A549 (cell line): ENCODE measurements at regions not wholly inside any gene's neighbourhood (a gene's known extent, or its start where the extent isn't known, plus 50 kb on each side); places are given as distances from the start of the nearest gene placed in this dataset.

ENCODE experiments used
- BCL3 ChIP-seq: fragments of >200 bp; sonication (Bioruptor Twin); formaldehyde crosslinking; IDR thresholded peaks from 3 replicates; pipeline ENCODE4 v1.6.1; 2016
- CEBPB ChIP-seq, 2 experiments: fragments of >200 bp in 1 of 2; sonication (Bioruptor Twin) in 1 of 2; formaldehyde crosslinking in 1 of 2; IDR thresholded peaks; 2 replicates each; pipeline ENCODE4 v1.6.1; 2012 to 2016
- ELK1 ChIP-seq: fragments of 150-350 bp; IDR thresholded peaks from 2 replicates; pipeline ENCODE4 v1.6.1; 2014; ENCODE audit warnings: low read depth, mild to moderate bottlenecking, low read length
- EP300 ChIP-seq, 2 experiments: fragments of >200 bp; sonication (Bioruptor Twin); formaldehyde crosslinking; IDR thresholded peaks; 2 replicates in 1 of 2; 3 replicates in 1 of 2; pipeline ENCODE4 v1.6.1; 2016 to 2017
- FOSL2 ChIP-seq, 2 experiments: fragments of 450-650 bp in 1 of 2; fragments of >200 bp in 1 of 2; sonication (Bioruptor Twin) in 1 of 2; formaldehyde crosslinking; IDR thresholded peaks; 2 replicates each; pipeline versions ENCODE4 v1.5.0 to v1.6.1; 2016 to 2020; ENCODE audit warnings: mild to moderate bottlenecking in 1 of 2, moderate library complexity in 1 of 2
- HDAC2 ChIP-seq: fragments of 200-600 bp; sonication (generic); IDR thresholded peaks from 2 replicates; pipeline ENCODE4 v1.6.1; 2016
- JUNB ChIP-seq: fragments of >200 bp; sonication (Bioruptor Twin); formaldehyde crosslinking; IDR thresholded peaks from 2 replicates; pipeline ENCODE4 v1.6.1; 2016
- POLR2A ChIP-seq: IDR thresholded peaks from 2 replicates; pipeline ENCODE4 v1.6.1; 2012; ENCODE audit warnings: mild to moderate bottlenecking, low read length
- USF2 ChIP-seq: fragments of 450-650 bp; IDR thresholded peaks from 2 replicates; pipeline ENCODE4 v1.6.1; 2014; ENCODE audit warnings: antibody characterized with exemption
- ZFP36 ChIP-seq: fragments of 450-650 bp; IDR thresholded peaks from 2 replicates; pipeline ENCODE4 v1.6.1; 2014; ENCODE audit warnings: borderline replicate concordance; ENCODE audit not compliant: partially characterized antibody
- TF ChIP-seq, protein P1 (sequence below): fragments of >200 bp; sonication (Bioruptor Twin); formaldehyde crosslinking; IDR thresholded peaks from 3 replicates; pipeline ENCODE4 v1.5.1; 2016

- TF ChIP-seq POLR2A: no peak
- no peak for TF ChIP-seq BCL3
- no peak for TF ChIP-seq USF2
- TF ChIP-seq CEBPB (IDR thresholded peaks at IDR 0.05): no peak
- TF ChIP-seq HDAC2: no peak
- no peak for TF ChIP-seq FOSL2 (IDR thresholded peaks at IDR 0.05)
- TF ChIP-seq FOSL2 (CRISPR knock-in tag; IDR thresholded peaks at IDR 0.05): no peak
- TF ChIP-seq EP300 (IDR thresholded peaks at IDR 0.05): no peak
- no peak for TF ChIP-seq JUNB
- no peak for TF ChIP-seq ZFP36
- TF ChIP-seq, protein P1, sequence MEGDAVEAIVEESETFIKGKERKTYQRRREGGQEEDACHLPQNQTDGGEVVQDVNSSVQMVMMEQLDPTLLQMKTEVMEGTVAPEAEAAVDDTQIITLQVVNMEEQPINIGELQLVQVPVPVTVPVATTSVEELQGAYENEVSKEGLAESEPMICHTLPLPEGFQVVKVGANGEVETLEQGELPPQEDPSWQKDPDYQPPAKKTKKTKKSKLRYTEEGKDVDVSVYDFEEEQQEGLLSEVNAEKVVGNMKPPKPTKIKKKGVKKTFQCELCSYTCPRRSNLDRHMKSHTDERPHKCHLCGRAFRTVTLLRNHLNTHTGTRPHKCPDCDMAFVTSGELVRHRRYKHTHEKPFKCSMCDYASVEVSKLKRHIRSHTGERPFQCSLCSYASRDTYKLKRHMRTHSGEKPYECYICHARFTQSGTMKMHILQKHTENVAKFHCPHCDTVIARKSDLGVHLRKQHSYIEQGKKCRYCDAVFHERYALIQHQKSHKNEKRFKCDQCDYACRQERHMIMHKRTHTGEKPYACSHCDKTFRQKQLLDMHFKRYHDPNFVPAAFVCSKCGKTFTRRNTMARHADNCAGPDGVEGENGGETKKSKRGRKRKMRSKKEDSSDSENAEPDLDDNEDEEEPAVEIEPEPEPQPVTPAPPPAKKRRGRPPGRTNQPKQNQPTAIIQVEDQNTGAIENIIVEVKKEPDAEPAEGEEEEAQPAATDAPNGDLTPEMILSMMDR: no peak
- TF ChIP-seq ELK1: no peak
These were observed 85.7 kb upstream of the STK17B start for GRCh38 chr2:196257086-196257485.
